ENCODE measurements at regions not wholly inside any gene's neighbourhood (a gene's known extent, or its start where the extent isn't known, plus 50 kb on each side); places are given as distances from the start of the nearest gene placed in this dataset.

DNA sequence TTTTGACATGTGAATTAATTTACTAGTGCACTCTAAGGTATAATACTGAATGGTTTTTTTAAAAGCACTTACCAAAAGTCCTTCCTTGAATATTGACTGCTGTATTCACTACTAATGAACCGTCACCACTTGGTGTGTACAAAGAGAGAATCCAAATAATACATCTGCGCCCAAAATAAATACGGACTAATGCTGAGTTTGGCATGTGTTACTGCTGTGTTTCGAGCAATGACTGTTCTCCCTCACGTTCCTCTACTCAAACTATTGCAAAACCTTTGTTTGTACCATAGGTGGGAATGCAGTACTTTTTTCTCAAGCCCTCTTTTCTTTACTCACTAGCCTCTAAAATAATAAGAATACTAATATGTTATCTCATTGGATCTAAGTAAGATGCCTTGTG is 305.5 kb downstream of the QKI start:
- Histone ChIP-seq H2AK9ac (replicated peaks; ENCODE audit: low read depth, low read length, poor library complexity) (no peak overlapping the region), H3K9me3 (ENCODE audit: control insufficient read depth, insufficient read depth, low read length) (no peaks in the 10 kb centered on the region), H3K9me1 (ENCODE audit: insufficient read depth, low read length) (no peaks in the 10 kb centered on the region), H3K14ac (replicated peaks; ENCODE audit: low read depth, low read length) (no peak overlapping the region), H3K23ac (ENCODE audit: low read depth, low read length) (no peak overlapping the region), H3K9ac (ENCODE audit: low read depth, low read length) (no peak overlapping the region), H3K4me1 (ENCODE audit: control insufficient read depth, insufficient read depth, low read length) (no peaks in the 10 kb centered on the region), H3K4ac (ENCODE audit: low read depth, low read length) (no peak overlapping the region), H2AFZ (replicated peaks; ENCODE audit: low read length, poor library complexity) (no peak overlapping the region), H3K36me3 (ENCODE audit: control insufficient read depth, insufficient read depth, low read length) (no peaks in the 10 kb centered on the region), H3K4me2 (ENCODE audit: low read depth, low read length) (no peak overlapping the region), H3K18ac (ENCODE audit: low read depth, low read length) (no peak overlapping the region), H4K5ac (ENCODE audit: low read depth, low read length) (no peak overlapping the region), H2BK5ac (ENCODE audit: low read depth, low read length, poor library complexity, severe bottlenecking) (no peak overlapping the region), H3K56ac (ENCODE audit: extremely low read depth, insufficient read depth, low read length) (no peak overlapping the region), H4K91ac (ENCODE audit: insufficient read depth, low read depth, low read length) (no peak overlapping the region), H2AK5ac (ENCODE audit: low read depth, low read length) (no peak overlapping the region), H4K8ac (ENCODE audit: low read depth in 2 of 2, low read length in 2 of 2) (no peak overlapping the region), H4K20me1 (ENCODE audit: insufficient read depth, low read length) (no peaks in the 10 kb centered on the region), H2BK120ac (ENCODE audit: low read depth, low read length) (no peak overlapping the region), H3K27ac (ENCODE audit: insufficient read depth, low read length) (no peak overlapping the region), H3K27me3 (ENCODE audit: control insufficient read depth, insufficient read depth, low read length) (peaks cover 4% of the 10 kb centered on the region), H2BK15ac (ENCODE audit: low read depth, low read length) (no peak overlapping the region), H3K79me1 (ENCODE audit: low read depth in 1 of 2, low read length in 2 of 2) (no peaks in the 10 kb centered on the region), H2BK20ac (ENCODE audit: low read depth, low read length) (no peak overlapping the region), H3K4me3 (ENCODE audit: insufficient read depth, low read depth, low read length) (no peak overlapping the region)
- intact Hi-C loops (cut with micrococcal nuclease) (no loop called here), in situ Hi-C loops (cut with MboI; ENCODE audit: low sequenced_read_pairs) (no loop called here), dilution Hi-C loops (cut with HindIII; ENCODE audit: low sequenced_read_pairs, unreplicated experiment) (no loop called here)
- no CpG with 5 or more reads among the region's 5 CpGs for WGBS, 2 experiments (ENCODE audit: extremely low coverage in 2 of 2, insufficient read length in 1 of 2)
- ChIA-PET CTCF (interaction anchor here (0.7 kb wide), 1 partner anchor 236 kb away, joined by 3 read pairs; no protein-coding TSS in a partner anchor), POLR2A (ENCODE audit: unreplicated experiment) (no interaction called here)
- no TSS peak for BruUV-seq (replicated peaks)
- TF ChIP-seq, protein P1, sequence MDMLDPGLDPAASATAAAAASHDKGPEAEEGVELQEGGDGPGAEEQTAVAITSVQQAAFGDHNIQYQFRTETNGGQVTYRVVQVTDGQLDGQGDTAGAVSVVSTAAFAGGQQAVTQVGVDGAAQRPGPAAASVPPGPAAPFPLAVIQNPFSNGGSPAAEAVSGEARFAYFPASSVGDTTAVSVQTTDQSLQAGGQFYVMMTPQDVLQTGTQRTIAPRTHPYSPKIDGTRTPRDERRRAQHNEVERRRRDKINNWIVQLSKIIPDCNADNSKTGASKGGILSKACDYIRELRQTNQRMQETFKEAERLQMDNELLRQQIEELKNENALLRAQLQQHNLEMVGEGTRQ (IDR thresholded peaks at IDR 0.05; ENCODE audit: low read depth, low read length) = no peak
- TF ChIP-seq CHD1 (IDR thresholded peaks at IDR 0.05; ENCODE audit: low read depth, low read length) = no peak
- TF ChIP-seq SMC3 (IDR thresholded peaks at IDR 0.05; ENCODE audit: low read depth, low read length) = no peak
- TF ChIP-seq, protein P2, sequence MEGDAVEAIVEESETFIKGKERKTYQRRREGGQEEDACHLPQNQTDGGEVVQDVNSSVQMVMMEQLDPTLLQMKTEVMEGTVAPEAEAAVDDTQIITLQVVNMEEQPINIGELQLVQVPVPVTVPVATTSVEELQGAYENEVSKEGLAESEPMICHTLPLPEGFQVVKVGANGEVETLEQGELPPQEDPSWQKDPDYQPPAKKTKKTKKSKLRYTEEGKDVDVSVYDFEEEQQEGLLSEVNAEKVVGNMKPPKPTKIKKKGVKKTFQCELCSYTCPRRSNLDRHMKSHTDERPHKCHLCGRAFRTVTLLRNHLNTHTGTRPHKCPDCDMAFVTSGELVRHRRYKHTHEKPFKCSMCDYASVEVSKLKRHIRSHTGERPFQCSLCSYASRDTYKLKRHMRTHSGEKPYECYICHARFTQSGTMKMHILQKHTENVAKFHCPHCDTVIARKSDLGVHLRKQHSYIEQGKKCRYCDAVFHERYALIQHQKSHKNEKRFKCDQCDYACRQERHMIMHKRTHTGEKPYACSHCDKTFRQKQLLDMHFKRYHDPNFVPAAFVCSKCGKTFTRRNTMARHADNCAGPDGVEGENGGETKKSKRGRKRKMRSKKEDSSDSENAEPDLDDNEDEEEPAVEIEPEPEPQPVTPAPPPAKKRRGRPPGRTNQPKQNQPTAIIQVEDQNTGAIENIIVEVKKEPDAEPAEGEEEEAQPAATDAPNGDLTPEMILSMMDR (conservative IDR thresholded peaks at IDR 0.05; ENCODE audit: low read depth, low read length) = no peak
- TF ChIP-seq RFX5 (IDR thresholded peaks at IDR 0.05; ENCODE audit: low read depth, low read length) = no peak
- no peak for TF ChIP-seq RAD21 (IDR thresholded peaks at IDR 0.05; ENCODE audit: low read length)
- no peak for TF ChIP-seq MAFK (IDR thresholded peaks at IDR 0.05; ENCODE audit: low read depth, low read length)
- TF ChIP-seq, protein P3, sequence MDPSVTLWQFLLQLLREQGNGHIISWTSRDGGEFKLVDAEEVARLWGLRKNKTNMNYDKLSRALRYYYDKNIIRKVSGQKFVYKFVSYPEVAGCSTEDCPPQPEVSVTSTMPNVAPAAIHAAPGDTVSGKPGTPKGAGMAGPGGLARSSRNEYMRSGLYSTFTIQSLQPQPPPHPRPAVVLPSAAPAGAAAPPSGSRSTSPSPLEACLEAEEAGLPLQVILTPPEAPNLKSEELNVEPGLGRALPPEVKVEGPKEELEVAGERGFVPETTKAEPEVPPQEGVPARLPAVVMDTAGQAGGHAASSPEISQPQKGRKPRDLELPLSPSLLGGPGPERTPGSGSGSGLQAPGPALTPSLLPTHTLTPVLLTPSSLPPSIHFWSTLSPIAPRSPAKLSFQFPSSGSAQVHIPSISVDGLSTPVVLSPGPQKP (IDR thresholded peaks at IDR 0.05; ENCODE audit: borderline replicate concordance, low read depth, low read length) = no peak
- TF ChIP-seq FOS (IDR thresholded peaks at IDR 0.05; ENCODE audit: low read depth, low read length) = no peak
- no peak for TF ChIP-seq RCOR1 (IDR thresholded peaks at IDR 0.05; ENCODE audit: insufficient replicate concordance, low read length)
- no peak for TF ChIP-seq CEBPB (IDR thresholded peaks at IDR 0.05; ENCODE audit: low read depth, low read length)
- no peak for TF ChIP-seq MAZ (IDR thresholded peaks at IDR 0.05; ENCODE audit: borderline replicate concordance, low read depth, low read length)
- no peak for TF ChIP-seq NFE2L2 (IDR thresholded peaks at IDR 0.05; ENCODE audit: low read depth, low read length)
- no peak for TF ChIP-seq MXI1 (IDR thresholded peaks at IDR 0.05; ENCODE audit: borderline replicate concordance, low read depth, low read length)
- TF ChIP-seq POLR2A (IDR thresholded peaks at IDR 0.05; ENCODE audit: low read depth, low read length) = no peak
- no peak for TF ChIP-seq BHLHE40 (IDR thresholded peaks at IDR 0.05; ENCODE audit: low read depth, low read length)
- no peak for ATAC-seq (ENCODE audit: low read depth)
- DNase-seq = no peak

All from IMR-90 (cell line).